WERI-Rb-1 (cell line): ENCODE measurements at regions not wholly inside any gene's neighbourhood (a gene's known extent, or its start where the extent isn't known, plus 50 kb on each side); places are given as distances from the start of the nearest gene placed in this dataset.

Experiments
- DNase-seq: peaks from one replicate; pipeline ENCODE4 v3.0.0-alpha.2; 2020
- H3K27ac ChIP-seq: fragments of 250-450 bp; sonication (Bioruptor Pico); 2 replicates; pipeline ENCODE4 v1.5.1; 2020; ENCODE audit warnings: mild to moderate bottlenecking, moderate library complexity
- H3K27me3 ChIP-seq: fragments of 250-450 bp; sonication (Bioruptor Pico); 2 replicates; pipeline ENCODE4 v1.5.1; 2021; ENCODE audit warnings: mild to moderate bottlenecking, low read depth, moderate library complexity; ENCODE audit not compliant: insufficient read depth, severe bottlenecking
- H3K36me3 ChIP-seq: fragments of 250-450 bp; sonication (Bioruptor Pico); 2 replicates; pipeline ENCODE4 v1.5.1; 2020; ENCODE audit warnings: mild to moderate bottlenecking, moderate library complexity
- H3K4me3 ChIP-seq: 2 replicates; pipeline ENCODE4 v1.5.1; 2011; ENCODE audit warnings: low read depth, mild to moderate bottlenecking, control low read depth, low read length
- H3K9me3 ChIP-seq: fragments of 250-450 bp; sonication (Bioruptor Pico); 2 replicates; pipeline ENCODE4 v1.5.1; 2021; ENCODE audit warnings: mild to moderate bottlenecking, moderate library complexity; ENCODE audit not compliant: severe bottlenecking
- TF ChIP-seq, protein P1 (sequence below): IDR thresholded peaks from 2 replicates; pipeline ENCODE4 v1.5.1; 2011; ENCODE audit warnings: low read depth, mild to moderate bottlenecking, control low read depth, inconsistent platforms, low read length

DNA sequence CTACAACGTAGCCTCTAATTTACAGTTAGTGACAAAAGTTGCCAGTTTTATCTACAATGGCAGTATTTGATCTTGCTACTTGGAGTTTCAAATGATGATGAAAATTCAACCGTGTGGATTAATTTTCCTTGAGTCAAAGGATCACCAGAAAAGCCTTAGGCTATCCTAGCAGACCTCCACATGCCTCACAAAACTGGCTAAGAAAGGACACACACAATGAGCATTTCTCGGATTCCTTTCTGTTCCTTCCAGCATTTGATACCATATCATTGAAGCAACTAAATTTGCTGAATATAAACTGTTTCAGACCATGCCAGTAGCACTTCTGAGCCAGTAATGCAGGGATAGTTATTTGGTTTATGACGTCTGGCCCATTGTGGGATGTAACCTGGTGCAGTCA, 587.4 kb upstream of the MDFIC2 start:
- H3K27ac ChIP-seq, result no peak overlapping the region
- H3K27me3 ChIP-seq, result no peaks in the 10 kb centered on the region
- H3K4me3 ChIP-seq, result no peak overlapping the region
- TF ChIP-seq, protein P1, sequence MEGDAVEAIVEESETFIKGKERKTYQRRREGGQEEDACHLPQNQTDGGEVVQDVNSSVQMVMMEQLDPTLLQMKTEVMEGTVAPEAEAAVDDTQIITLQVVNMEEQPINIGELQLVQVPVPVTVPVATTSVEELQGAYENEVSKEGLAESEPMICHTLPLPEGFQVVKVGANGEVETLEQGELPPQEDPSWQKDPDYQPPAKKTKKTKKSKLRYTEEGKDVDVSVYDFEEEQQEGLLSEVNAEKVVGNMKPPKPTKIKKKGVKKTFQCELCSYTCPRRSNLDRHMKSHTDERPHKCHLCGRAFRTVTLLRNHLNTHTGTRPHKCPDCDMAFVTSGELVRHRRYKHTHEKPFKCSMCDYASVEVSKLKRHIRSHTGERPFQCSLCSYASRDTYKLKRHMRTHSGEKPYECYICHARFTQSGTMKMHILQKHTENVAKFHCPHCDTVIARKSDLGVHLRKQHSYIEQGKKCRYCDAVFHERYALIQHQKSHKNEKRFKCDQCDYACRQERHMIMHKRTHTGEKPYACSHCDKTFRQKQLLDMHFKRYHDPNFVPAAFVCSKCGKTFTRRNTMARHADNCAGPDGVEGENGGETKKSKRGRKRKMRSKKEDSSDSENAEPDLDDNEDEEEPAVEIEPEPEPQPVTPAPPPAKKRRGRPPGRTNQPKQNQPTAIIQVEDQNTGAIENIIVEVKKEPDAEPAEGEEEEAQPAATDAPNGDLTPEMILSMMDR, result no peak
- no peaks in the 10 kb centered on the region for H3K9me3 ChIP-seq
- H3K36me3 ChIP-seq, result no peaks in the 10 kb centered on the region
- DNase-seq, result no peak

DNA sequence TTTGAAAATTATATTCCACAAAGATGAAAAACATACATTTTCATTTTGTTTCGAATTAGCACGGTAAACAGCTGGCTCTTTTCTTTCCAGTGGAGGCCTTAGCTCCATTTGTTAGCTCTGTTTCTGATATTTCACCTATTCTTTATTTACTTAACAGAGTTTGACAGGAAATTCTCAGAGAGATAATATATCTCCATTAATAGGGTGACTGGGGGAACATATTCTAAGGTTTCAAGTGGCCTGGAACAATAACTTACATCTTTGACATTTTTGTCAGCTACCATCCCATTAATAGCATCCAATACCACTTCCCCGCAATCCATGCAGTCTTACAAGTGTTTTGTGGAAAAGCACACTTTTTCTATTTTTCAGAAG, 577.6 kb upstream of the MDFIC2 start:
- Histone ChIP-seq H3K27me3 (no peaks in the 10 kb centered on the region), H3K27ac (no peak overlapping the region), H3K36me3 (no peaks in the 10 kb centered on the region), H3K4me3 (no peak overlapping the region), H3K9me3 (no peaks in the 10 kb centered on the region)
- TF ChIP-seq, protein P1, result no peak
- no peak for DNase-seq

DNA sequence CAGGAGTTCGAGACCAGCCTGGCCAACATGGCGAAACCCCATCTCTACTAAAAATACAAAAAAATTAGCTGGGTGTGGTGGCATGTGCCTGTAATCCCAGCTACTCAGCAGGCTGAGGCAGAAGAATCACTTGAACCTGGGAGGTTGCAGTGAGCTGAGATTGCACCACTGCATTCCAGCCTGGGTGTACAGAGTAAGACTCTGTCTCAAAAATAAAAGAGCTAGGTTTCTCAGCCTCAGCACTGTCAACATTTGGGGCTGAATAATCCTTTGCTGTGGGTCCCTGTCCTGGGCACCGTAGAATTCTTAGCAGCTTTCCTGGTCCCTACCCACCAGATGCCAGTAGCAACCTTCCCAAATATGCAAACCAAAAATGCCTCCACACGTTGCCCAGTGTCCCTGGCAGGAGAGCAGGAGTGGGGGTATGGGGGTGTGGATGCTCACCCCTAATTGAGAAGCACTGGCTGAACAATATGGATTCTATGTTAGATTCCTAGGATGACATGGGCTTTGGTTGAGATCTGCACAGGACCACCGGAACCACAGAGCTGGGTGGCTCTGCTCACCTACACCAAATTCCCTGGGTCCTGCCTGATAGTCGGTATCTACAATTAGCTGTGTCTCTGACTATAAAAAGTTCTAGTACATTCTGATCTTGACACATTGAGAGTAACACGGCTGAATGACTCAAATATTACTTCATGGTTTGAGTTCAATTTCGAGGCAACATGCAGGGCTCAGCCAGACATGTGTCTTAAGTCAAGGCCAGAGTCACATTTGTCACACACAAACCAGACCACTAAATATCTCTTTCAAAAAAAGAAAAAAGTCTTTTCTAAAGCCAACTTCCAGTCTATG, 577.0 kb upstream of the MDFIC2 start:
- TF ChIP-seq, protein P1, result no peak
- no peaks in the 10 kb centered on the region for H3K36me3 ChIP-seq
- H3K4me3 ChIP-seq, result no peak overlapping the region
- no peaks in the 10 kb centered on the region for H3K9me3 ChIP-seq
- H3K27ac ChIP-seq, result no peak overlapping the region
- no peaks in the 10 kb centered on the region for H3K27me3 ChIP-seq
- DNase-seq, result no peak

DNA sequence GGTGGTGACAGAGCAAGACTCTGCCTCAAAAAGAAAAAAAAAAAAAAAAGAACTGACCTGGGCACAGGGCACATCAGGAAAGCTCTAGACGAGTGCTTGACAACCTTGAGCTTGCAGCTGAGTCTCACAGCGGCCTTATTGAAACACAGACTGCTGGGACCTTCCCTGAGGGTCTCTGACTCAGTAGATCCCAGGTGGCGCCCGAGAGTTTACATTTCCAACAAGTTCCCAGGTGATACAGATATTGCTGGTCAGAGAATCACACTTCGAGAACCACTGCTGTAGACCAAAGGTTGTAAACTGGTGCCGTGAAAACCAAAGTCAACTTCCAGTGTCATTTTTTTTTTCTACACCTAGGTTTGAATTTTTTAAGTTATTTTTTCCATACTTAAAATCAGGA, 573.2 kb upstream of the MDFIC2 start:
- TF ChIP-seq, protein P1, result no peak
- Histone ChIP-seq H3K36me3 (no peaks in the 10 kb centered on the region), H3K4me3 (no peak overlapping the region), H3K9me3 (no peaks in the 10 kb centered on the region), H3K27ac (no peak overlapping the region), H3K27me3 (no peaks in the 10 kb centered on the region)
- DNase-seq, result no peak

DNA sequence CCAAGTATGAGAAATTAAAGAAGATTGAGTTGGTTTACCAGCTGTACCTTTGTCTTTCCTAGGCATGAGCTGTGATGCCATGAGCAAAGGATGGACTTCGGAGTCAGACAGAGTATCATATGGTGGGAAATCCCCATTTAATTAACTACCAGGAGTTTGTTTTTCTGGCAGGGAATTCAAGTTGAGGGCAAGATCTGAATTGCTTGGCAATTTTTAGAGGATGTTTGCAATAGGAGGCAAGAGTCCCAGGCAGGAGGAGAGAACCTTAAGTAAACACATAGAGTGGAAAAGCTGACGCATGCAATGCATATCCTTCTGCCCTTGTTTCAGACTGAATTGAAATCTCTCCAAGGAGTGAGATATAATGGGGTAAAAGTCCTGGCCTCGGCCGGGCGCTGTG, 569.7 kb upstream of the MDFIC2 start:
- no peaks in the 10 kb centered on the region for H3K27me3 ChIP-seq
- TF ChIP-seq, protein P1, result no peak
- no peak overlapping the region for H3K27ac ChIP-seq
- DNase-seq, result no peak
- no peak overlapping the region for H3K4me3 ChIP-seq
- H3K9me3 ChIP-seq, result no peaks in the 10 kb centered on the region
- no peaks in the 10 kb centered on the region for H3K36me3 ChIP-seq

DNA sequence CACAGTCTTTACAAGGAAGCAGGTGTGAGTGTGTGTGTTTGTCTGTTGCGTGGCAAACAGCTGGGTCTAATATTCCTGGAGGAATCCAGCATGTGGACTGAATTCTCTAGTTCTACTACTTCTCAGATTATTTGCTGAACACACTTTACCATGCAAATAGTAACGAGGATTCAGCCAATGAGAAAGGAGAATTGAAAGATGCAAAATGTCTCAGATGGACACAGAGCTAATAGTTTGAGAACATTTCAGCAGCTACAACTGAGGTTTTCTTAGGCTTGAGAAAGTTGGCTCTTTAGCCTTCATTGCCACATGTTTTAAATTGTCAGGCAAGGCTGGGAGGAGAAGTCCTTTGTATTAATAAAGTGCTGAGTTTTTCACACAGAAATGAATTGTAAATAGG, 568.0 kb upstream of the MDFIC2 start:
- no peak overlapping the region for H3K4me3 ChIP-seq
- TF ChIP-seq, protein P1, result no peak
- H3K36me3 ChIP-seq, result no peaks in the 10 kb centered on the region
- no peaks in the 10 kb centered on the region for H3K27me3 ChIP-seq
- DNase-seq, result no peak
- H3K27ac ChIP-seq, result no peak overlapping the region
- H3K9me3 ChIP-seq, result no peaks in the 10 kb centered on the region
